ENCODE measurements at regions not wholly inside any gene's neighbourhood (a gene's known extent, or its start where the extent isn't known, plus 50 kb on each side); places are given as distances from the start of the nearest gene placed in this dataset.

DNA sequence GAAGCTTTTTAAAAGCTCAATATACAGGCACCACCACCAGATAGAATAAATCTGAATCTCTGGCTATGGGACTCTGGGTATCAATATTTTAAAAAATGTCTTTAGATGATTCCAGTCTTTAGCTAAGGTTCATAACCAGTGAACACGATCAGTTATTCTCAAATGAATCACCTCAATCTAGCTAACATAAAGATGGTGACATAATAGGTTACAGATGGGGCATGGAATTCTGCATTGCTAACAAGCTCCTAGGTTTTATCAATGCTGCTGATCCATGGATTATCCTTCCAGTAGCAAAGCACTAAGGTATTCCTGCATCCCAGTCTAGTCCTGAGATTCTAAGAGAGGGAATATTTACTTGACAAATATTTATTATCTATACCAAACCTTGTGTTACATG lies 415.5 kb upstream of the CDH11 start:
- POLR2A ChIA-PET = no interaction called here
- Mint-ChIP-seq H3K27ac (no peak overlapping the region), H3K4me3 (no peak overlapping the region), H3K27me3 (ENCODE audit: low read depth) (no peaks in the 10 kb centered on the region), H3K36me3 (no peaks in the 10 kb centered on the region), H3K4me1 (peaks cover 6% of the 10 kb centered on the region; the same call in 1 of the 2 replicates), H3K9me3 (peaks cover 8% of the 10 kb centered on the region)
- DNase-seq (ENCODE audit: low spot score) (no peak), ATAC-seq (no peak)
- CTCF ChIA-PET = no interaction called here
- TF ChIP-seq, protein P1, sequence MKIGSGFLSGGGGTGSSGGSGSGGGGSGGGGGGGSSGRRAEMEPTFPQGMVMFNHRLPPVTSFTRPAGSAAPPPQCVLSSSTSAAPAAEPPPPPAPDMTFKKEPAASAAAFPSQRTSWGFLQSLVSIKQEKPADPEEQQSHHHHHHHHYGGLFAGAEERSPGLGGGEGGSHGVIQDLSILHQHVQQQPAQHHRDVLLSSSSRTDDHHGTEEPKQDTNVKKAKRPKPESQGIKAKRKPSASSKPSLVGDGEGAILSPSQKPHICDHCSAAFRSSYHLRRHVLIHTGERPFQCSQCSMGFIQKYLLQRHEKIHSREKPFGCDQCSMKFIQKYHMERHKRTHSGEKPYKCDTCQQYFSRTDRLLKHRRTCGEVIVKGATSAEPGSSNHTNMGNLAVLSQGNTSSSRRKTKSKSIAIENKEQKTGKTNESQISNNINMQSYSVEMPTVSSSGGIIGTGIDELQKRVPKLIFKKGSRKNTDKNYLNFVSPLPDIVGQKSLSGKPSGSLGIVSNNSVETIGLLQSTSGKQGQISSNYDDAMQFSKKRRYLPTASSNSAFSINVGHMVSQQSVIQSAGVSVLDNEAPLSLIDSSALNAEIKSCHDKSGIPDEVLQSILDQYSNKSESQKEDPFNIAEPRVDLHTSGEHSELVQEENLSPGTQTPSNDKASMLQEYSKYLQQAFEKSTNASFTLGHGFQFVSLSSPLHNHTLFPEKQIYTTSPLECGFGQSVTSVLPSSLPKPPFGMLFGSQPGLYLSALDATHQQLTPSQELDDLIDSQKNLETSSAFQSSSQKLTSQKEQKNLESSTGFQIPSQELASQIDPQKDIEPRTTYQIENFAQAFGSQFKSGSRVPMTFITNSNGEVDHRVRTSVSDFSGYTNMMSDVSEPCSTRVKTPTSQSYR (CRISPR knock-in tag; IDR thresholded peaks at IDR 0.05) = no peak

DNA sequence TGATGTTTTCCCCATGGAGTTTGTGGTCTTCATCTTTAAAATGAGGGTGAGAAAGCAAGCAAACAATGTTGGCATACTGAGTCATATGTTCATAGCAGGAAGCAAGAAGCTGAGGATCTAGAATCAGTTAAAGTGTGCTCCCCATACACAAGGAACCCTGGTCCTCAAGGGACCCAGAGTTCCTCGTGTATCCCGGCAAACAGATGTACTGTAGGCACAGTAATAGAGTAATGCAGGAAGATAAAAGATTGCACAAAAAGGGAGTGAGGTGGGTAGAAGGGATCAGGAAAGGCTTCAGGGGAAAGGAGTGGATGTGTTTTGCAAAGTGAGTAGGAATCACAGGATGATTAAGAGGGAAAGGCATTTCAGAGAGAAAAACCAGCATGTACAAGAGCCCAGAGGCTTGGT lies 412.3 kb upstream of the CDH11 start:
- no peak for ATAC-seq

DNA sequence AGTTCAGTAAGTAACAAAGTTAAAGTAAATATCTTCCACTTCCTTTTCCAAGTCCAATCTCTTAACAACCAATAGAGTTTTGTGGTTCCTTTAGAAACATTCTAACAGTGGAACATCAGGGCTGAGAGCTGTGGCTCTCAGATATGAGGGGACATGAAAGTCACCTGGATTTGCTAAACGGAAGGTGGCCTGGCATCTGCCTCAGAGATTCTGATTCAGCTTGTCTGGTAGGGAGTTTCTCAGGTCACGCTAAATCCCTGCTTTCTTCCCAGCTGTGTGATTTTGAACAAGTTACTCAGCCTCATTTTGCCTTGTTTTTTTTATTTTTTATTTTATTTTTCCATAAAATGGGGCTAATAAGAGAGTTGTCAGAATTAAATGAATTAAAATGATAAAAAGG lies 411.0 kb upstream of the CDH11 start:
- H3K4me1 Mint-ChIP-seq = peaks cover 3% of the 10 kb centered on the region; the same call in 1 of the 2 replicates
- no peak overlapping the region for H3K4me3 Mint-ChIP-seq
- H3K27me3 Mint-ChIP-seq (ENCODE audit: low read depth) = no peaks in the 10 kb centered on the region
- H3K9me3 Mint-ChIP-seq = no peaks in the 10 kb centered on the region
- no peaks in the 10 kb centered on the region for H3K36me3 Mint-ChIP-seq
- no peak for DNase-seq (ENCODE audit: low spot score)
- no peak for ATAC-seq
- ChIA-PET CTCF (no interaction called here), POLR2A (no interaction called here)
- no peak overlapping the region for H3K27ac Mint-ChIP-seq
- TF ChIP-seq, protein P2, sequence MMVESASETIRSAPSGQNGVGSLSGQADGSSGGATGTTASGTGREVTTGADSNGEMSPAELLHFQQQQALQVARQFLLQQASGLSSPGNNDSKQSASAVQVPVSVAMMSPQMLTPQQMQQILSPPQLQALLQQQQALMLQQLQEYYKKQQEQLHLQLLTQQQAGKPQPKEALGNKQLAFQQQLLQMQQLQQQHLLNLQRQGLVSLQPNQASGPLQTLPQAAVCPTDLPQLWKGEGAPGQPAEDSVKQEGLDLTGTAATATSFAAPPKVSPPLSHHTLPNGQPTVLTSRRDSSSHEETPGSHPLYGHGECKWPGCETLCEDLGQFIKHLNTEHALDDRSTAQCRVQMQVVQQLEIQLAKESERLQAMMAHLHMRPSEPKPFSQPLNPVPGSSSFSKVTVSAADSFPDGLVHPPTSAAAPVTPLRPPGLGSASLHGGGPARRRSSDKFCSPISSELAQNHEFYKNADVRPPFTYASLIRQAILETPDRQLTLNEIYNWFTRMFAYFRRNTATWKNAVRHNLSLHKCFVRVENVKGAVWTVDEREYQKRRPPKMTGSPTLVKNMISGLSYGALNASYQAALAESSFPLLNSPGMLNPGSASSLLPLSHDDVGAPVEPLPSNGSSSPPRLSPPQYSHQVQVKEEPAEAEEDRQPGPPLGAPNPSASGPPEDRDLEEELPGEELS (CRISPR knock-in tag; IDR thresholded peaks at IDR 0.05) = no peak
- TF ChIP-seq ZNF232 (CRISPR knock-in tag; IDR thresholded peaks at IDR 0.05) (no peak), ZNF138 (CRISPR knock-in tag; conservative IDR thresholded peaks at IDR 0.05) (no peak), GABPB1 (CRISPR knock-in tag; IDR thresholded peaks at IDR 0.05) (no peak)
- TF ChIP-seq, protein P3, sequence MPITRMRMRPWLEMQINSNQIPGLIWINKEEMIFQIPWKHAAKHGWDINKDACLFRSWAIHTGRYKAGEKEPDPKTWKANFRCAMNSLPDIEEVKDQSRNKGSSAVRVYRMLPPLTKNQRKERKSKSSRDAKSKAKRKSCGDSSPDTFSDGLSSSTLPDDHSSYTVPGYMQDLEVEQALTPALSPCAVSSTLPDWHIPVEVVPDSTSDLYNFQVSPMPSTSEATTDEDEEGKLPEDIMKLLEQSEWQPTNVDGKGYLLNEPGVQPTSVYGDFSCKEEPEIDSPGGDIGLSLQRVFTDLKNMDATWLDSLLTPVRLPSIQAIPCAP (CRISPR knock-in tag; IDR thresholded peaks at IDR 0.05) = no peak

More for the DNA sequence above, 412.3 kb upstream of the CDH11 start:
- Mint-ChIP-seq H3K27ac (no peak overlapping the region), H3K4me3 (no peak overlapping the region), H3K9me3 (peaks cover 5% of the 10 kb centered on the region; the same call in 1 of the 2 replicates), H3K4me1 (peaks cover 3% of the 10 kb centered on the region; the same call in 1 of the 2 replicates), H3K27me3 (ENCODE audit: low read depth) (no peaks in the 10 kb centered on the region), H3K36me3 (no peaks in the 10 kb centered on the region)
- DNase-seq (ENCODE audit: low spot score) = no peak
- ChIA-PET CTCF (no interaction called here), POLR2A (no interaction called here)
- TF ChIP-seq TEAD1 (CRISPR knock-in tag; IDR thresholded peaks at IDR 0.05) (no peak), CREB1 (CRISPR knock-in tag; IDR thresholded peaks at IDR 0.05) (no peak)

DNA sequence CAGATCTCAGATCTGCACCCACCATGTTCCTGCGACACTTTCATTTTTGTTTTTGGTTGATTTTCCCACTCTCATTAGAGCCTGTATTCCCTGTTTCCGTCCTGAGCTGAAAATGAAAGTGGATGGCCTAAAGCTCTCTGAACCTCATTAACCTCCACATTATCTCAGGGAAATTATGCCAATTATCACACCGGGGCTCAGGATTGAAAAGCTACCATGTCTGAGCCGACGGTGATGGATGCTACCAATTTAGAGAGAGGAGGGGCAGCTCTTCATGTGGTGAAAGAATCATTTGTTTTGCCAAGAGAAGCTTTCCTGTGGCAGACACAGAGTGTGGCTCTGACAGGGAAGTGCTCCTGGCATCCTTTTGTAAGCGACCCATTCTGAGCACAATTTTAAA lies 410.4 kb upstream of the CDH11 start:
- no peaks in the 10 kb centered on the region for H3K27me3 Mint-ChIP-seq (ENCODE audit: low read depth)
- H3K9me3 Mint-ChIP-seq = peaks cover 5% of the 10 kb centered on the region
- H3K36me3 Mint-ChIP-seq = peaks cover 4% of the 10 kb centered on the region; the same call in 1 of the 2 replicates
- H3K4me3 Mint-ChIP-seq = no peak overlapping the region
- H3K27ac Mint-ChIP-seq = no peak overlapping the region
- CTCF ChIA-PET = no interaction called here
- TF ChIP-seq, protein P4, sequence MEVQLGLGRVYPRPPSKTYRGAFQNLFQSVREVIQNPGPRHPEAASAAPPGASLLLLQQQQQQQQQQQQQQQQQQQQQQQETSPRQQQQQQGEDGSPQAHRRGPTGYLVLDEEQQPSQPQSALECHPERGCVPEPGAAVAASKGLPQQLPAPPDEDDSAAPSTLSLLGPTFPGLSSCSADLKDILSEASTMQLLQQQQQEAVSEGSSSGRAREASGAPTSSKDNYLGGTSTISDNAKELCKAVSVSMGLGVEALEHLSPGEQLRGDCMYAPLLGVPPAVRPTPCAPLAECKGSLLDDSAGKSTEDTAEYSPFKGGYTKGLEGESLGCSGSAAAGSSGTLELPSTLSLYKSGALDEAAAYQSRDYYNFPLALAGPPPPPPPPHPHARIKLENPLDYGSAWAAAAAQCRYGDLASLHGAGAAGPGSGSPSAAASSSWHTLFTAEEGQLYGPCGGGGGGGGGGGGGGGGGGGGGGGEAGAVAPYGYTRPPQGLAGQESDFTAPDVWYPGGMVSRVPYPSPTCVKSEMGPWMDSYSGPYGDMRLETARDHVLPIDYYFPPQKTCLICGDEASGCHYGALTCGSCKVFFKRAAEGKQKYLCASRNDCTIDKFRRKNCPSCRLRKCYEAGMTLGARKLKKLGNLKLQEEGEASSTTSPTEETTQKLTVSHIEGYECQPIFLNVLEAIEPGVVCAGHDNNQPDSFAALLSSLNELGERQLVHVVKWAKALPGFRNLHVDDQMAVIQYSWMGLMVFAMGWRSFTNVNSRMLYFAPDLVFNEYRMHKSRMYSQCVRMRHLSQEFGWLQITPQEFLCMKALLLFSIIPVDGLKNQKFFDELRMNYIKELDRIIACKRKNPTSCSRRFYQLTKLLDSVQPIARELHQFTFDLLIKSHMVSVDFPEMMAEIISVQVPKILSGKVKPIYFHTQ (CRISPR knock-in tag; IDR thresholded peaks at IDR 0.05) = no peak
- TF ChIP-seq RORB (CRISPR knock-in tag; IDR thresholded peaks at IDR 0.05) (no peak), NR3C1 (CRISPR knock-in tag; conservative IDR thresholded peaks at IDR 0.05; ENCODE audit: low read depth) (no peak), TEAD4 (CRISPR knock-in tag; IDR thresholded peaks at IDR 0.05) (no peak), ETV6 (CRISPR knock-in tag; IDR thresholded peaks at IDR 0.05) (no peak), OVOL2 (CRISPR knock-in tag; IDR thresholded peaks at IDR 0.05; ENCODE audit: borderline replicate concordance) (no peak)
- TF ChIP-seq, protein P5, sequence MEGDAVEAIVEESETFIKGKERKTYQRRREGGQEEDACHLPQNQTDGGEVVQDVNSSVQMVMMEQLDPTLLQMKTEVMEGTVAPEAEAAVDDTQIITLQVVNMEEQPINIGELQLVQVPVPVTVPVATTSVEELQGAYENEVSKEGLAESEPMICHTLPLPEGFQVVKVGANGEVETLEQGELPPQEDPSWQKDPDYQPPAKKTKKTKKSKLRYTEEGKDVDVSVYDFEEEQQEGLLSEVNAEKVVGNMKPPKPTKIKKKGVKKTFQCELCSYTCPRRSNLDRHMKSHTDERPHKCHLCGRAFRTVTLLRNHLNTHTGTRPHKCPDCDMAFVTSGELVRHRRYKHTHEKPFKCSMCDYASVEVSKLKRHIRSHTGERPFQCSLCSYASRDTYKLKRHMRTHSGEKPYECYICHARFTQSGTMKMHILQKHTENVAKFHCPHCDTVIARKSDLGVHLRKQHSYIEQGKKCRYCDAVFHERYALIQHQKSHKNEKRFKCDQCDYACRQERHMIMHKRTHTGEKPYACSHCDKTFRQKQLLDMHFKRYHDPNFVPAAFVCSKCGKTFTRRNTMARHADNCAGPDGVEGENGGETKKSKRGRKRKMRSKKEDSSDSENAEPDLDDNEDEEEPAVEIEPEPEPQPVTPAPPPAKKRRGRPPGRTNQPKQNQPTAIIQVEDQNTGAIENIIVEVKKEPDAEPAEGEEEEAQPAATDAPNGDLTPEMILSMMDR (IDR thresholded peaks at IDR 0.05) = no peak
- ATAC-seq (no peak), DNase-seq (ENCODE audit: low spot score) (no peak)
- POLR2A ChIA-PET = no interaction called here
- peaks cover 3% of the 10 kb centered on the region; the same call in 1 of the 2 replicates for H3K4me1 Mint-ChIP-seq

Measured in WTC11 (cell line).